ENCODE measurements at regions not wholly inside any gene's neighbourhood (a gene's known extent, or its start where the extent isn't known, plus 50 kb on each side); places are given as distances from the start of the nearest gene placed in this dataset.

DNA sequence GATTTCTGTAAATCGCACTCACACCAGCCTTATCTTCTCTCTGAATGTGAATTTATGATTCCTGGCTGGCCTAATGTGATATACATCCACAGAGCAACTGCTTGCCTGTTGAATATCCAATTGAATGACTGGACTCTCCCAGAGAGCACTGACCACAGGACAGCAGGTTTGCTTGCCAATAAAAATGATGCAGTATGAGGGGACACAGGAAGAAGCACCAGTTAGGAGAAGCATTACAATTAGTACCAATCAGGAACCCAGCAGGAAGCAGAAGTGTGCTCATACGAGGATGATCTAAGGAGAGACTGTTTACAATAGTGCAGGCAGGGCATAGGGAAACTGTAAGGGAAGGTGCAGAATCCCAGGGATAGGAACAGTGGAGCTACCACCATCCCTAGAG is 127.2 kb upstream of the ZNF366 start:
- CTCF ChIA-PET = no interaction called here
- peaks cover 2 to 31% (median 15%) of the 10 kb centered on the region in 5 donors for H3K27me3 Mint-ChIP-seq
- Histone ChIP-seq H3K27me3 (ENCODE audit: control insufficient read depth in 2 of 2, insufficient read depth in 2 of 2, low read length in 2 of 2) (no peaks in the 10 kb centered on the region), H3K4me3 (ENCODE audit: low read length) (no peak overlapping the region), H3K9me3 (ENCODE audit: control insufficient read depth in 2 of 3, low read length in 3 of 3) (no peaks in the 10 kb centered on the region), H3K36me3 (ENCODE audit: control insufficient read depth in 2 of 3, insufficient read depth in 3 of 3, low read length in 3 of 3) (no peaks in the 10 kb centered on the region), H3K4me1 (ENCODE audit: control insufficient read depth in 2 of 2, insufficient read depth in 2 of 2, low read length in 2 of 2) (no peaks in the 10 kb centered on the region), H3K27ac (ENCODE audit: low read depth, low read length) (no peak overlapping the region)
- H3K9me3 Mint-ChIP-seq = peaks cover 0 to 1% (median 0%) of the 10 kb centered on the region in 11 donors
- intact Hi-C loops (cut with micrococcal nuclease) = no loop called here
- H3K4me3 Mint-ChIP-seq = no peak overlapping the region
- no peaks in the 10 kb centered on the region for H3K36me3 Mint-ChIP-seq
- H3K27ac Mint-ChIP-seq = no peak overlapping the region
- H3K4me1 Mint-ChIP-seq = no peaks in the 10 kb centered on the region
- DNase-seq (no peak), ATAC-seq (no peak)
- POLR2A ChIA-PET = no interaction called here

DNA sequence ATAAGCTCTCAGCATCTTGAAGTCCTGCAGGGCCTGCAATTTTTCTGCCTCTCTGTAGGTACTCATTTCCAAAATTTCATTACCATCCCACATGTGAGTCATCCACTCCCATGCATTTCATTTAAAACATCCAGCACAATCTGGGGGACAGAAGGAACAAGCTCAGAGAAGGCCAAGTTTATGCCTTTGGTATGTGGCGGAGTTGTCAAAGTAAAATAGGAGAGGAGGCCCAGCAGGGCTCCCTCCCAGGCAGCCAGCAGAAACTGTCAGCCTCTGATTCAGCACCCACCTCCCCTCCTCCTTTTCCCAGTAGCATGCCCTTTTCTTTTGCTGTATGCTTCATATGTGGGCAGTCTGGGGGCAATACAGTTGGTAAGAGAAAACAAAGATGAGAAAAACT is 126.4 kb upstream of the ZNF366 start:
- Histone ChIP-seq H3K27me3 (ENCODE audit: control insufficient read depth in 2 of 2, insufficient read depth in 2 of 2, low read length in 2 of 2) (no peaks in the 10 kb centered on the region), H3K27ac (ENCODE audit: low read depth, low read length) (no peak overlapping the region), H3K9me3 (ENCODE audit: control insufficient read depth in 2 of 3, low read length in 3 of 3) (no peaks in the 10 kb centered on the region), H3K36me3 (ENCODE audit: control insufficient read depth in 2 of 3, insufficient read depth in 3 of 3, low read length in 3 of 3) (no peaks in the 10 kb centered on the region), H3K4me3 (ENCODE audit: low read length) (no peak overlapping the region), H3K4me1 (ENCODE audit: control insufficient read depth in 2 of 2, insufficient read depth in 2 of 2, low read length in 2 of 2) (no peaks in the 10 kb centered on the region)
- H3K4me1 Mint-ChIP-seq = peaks cover 0 to 3% (median 0%) of the 10 kb centered on the region in 7 donors
- CTCF ChIA-PET = no interaction called here
- ATAC-seq (no peak), DNase-seq (no peak)
- POLR2A ChIA-PET = no interaction called here
- H3K27me3 Mint-ChIP-seq = peaks cover 5 to 29% (median 15%) of the 10 kb centered on the region in 5 donors
- intact Hi-C loops (cut with micrococcal nuclease) = no loop called here
- no peak overlapping the region for H3K27ac Mint-ChIP-seq
- H3K36me3 Mint-ChIP-seq = no peaks in the 10 kb centered on the region
- H3K9me3 Mint-ChIP-seq = peaks cover 0 to 1% (median 0%) of the 10 kb centered on the region in 11 donors
- no peak overlapping the region for H3K4me3 Mint-ChIP-seq

- H3K36me3 ChIP-seq (ENCODE audit: control insufficient read depth in 2 of 3, insufficient read depth in 3 of 3, low read length in 3 of 3) = no peaks in the 10 kb centered on the region
- H3K4me3 ChIP-seq (ENCODE audit: low read length) = no peak overlapping the region
- intact Hi-C loops (cut with micrococcal nuclease) = no loop called here
- Mint-ChIP-seq H3K36me3 (no peaks in the 10 kb centered on the region), H3K27me3 (peaks cover 5 to 29% (median 15%) of the 10 kb centered on the region in 5 donors), H3K4me3 (no peak overlapping the region), H3K27ac (no peak overlapping the region), H3K9me3 (peaks cover 0 to 1% (median 0%) of the 10 kb centered on the region in 11 donors), H3K4me1 (peaks cover 0 to 3% (median 0%) of the 10 kb centered on the region in 7 donors)
- POLR2A ChIA-PET = no interaction called here
- no peak overlapping the region for H3K27ac ChIP-seq (ENCODE audit: low read depth, low read length)
- ATAC-seq (no peak), DNase-seq (no peak)
- no peaks in the 10 kb centered on the region for H3K4me1 ChIP-seq (ENCODE audit: control insufficient read depth in 2 of 2, insufficient read depth in 2 of 2, low read length in 2 of 2)
- CTCF ChIA-PET = no interaction called here
- no peaks in the 10 kb centered on the region for H3K9me3 ChIP-seq (ENCODE audit: control insufficient read depth in 2 of 3, low read length in 3 of 3)
- H3K27me3 ChIP-seq (ENCODE audit: control insufficient read depth in 2 of 2, insufficient read depth in 2 of 2, low read length in 2 of 2) = no peaks in the 10 kb centered on the region
These were observed 125.8 kb upstream of the ZNF366 start for GRCh38 chr5:72633041-72633445.

- Mint-ChIP-seq H3K4me1 (peaks cover 0 to 3% (median 0%) of the 10 kb centered on the region in 7 donors), H3K4me3 (no peak overlapping the region), H3K27me3 (peaks cover 9 to 31% (median 15%) of the 10 kb centered on the region in 5 donors), H3K36me3 (no peaks in the 10 kb centered on the region), H3K9me3 (no peaks in the 10 kb centered on the region), H3K27ac (no peak overlapping the region)
- Histone ChIP-seq H3K27me3 (ENCODE audit: control insufficient read depth in 2 of 2, insufficient read depth in 2 of 2, low read length in 2 of 2) (no peaks in the 10 kb centered on the region), H3K4me1 (ENCODE audit: control insufficient read depth in 2 of 2, insufficient read depth in 2 of 2, low read length in 2 of 2) (no peaks in the 10 kb centered on the region), H3K27ac (ENCODE audit: low read depth, low read length) (no peak overlapping the region), H3K4me3 (ENCODE audit: low read length) (no peak overlapping the region), H3K9me3 (ENCODE audit: control insufficient read depth in 2 of 3, low read length in 3 of 3) (no peaks in the 10 kb centered on the region), H3K36me3 (ENCODE audit: control insufficient read depth in 2 of 3, insufficient read depth in 3 of 3, low read length in 3 of 3) (no peaks in the 10 kb centered on the region)
- intact Hi-C loops (cut with micrococcal nuclease) = no loop called here
- ChIA-PET CTCF (no interaction called here), POLR2A (no interaction called here)
- no peak for ATAC-seq
- DNase-seq = no peak
These were observed 123.5 kb upstream of the ZNF366 start for GRCh38 chr5:72630721-72631120.

GRCh38 chr5:72630081-72630480 is 122.9 kb upstream of the ZNF366 start:
- H3K9me3 ChIP-seq (ENCODE audit: control insufficient read depth in 2 of 3, low read length in 3 of 3) = no peaks in the 10 kb centered on the region
- no peaks in the 10 kb centered on the region for H3K9me3 Mint-ChIP-seq
- intact Hi-C loops (cut with micrococcal nuclease) = no loop called here
- H3K4me1 ChIP-seq (ENCODE audit: control insufficient read depth in 2 of 2, insufficient read depth in 2 of 2, low read length in 2 of 2) = no peaks in the 10 kb centered on the region
- H3K4me3 Mint-ChIP-seq = no peak overlapping the region
- CTCF ChIA-PET = no interaction called here
- DNase-seq (no peak), ATAC-seq (no peak)
- peaks cover 0 to 3% (median 0%) of the 10 kb centered on the region in 7 donors for H3K4me1 Mint-ChIP-seq
- H3K4me3 ChIP-seq (ENCODE audit: low read length) = no peak overlapping the region
- POLR2A ChIA-PET = no interaction called here
- peaks cover 9 to 31% (median 16%) of the 10 kb centered on the region in 5 donors for H3K27me3 Mint-ChIP-seq
- no peak overlapping the region for H3K27ac Mint-ChIP-seq
- no peaks in the 10 kb centered on the region for H3K27me3 ChIP-seq (ENCODE audit: control insufficient read depth in 2 of 2, insufficient read depth in 2 of 2, low read length in 2 of 2)
- H3K27ac ChIP-seq (ENCODE audit: low read depth, low read length) = no peak overlapping the region
- H3K36me3 ChIP-seq (ENCODE audit: control insufficient read depth in 2 of 3, insufficient read depth in 3 of 3, low read length in 3 of 3) = no peaks in the 10 kb centered on the region
- H3K36me3 Mint-ChIP-seq = no peaks in the 10 kb centered on the region

GRCh38 chr5:72628771-72629371 is 121.7 kb upstream of the ZNF366 start:
- DNase-seq (no peak), ATAC-seq (no peak)
- H3K27ac ChIP-seq (ENCODE audit: low read depth, low read length) = no peak overlapping the region
- no peak overlapping the region for H3K4me3 ChIP-seq (ENCODE audit: low read length)
- Mint-ChIP-seq H3K27me3 (peaks cover 15 to 26% (median 23%) of the 10 kb centered on the region in 5 donors), H3K36me3 (no peaks in the 10 kb centered on the region), H3K9me3 (no peaks in the 10 kb centered on the region), H3K4me3 (no peak overlapping the region), H3K4me1 (peaks cover 0 to 3% (median 0%) of the 10 kb centered on the region in 7 donors), H3K27ac (no peak overlapping the region)
- ChIA-PET CTCF (no interaction called here), POLR2A (no interaction called here)
- H3K4me1 ChIP-seq (ENCODE audit: control insufficient read depth in 2 of 2, insufficient read depth in 2 of 2, low read length in 2 of 2) = no peaks in the 10 kb centered on the region
- H3K27me3 ChIP-seq (ENCODE audit: control insufficient read depth in 2 of 2, insufficient read depth in 2 of 2, low read length in 2 of 2) = no peaks in the 10 kb centered on the region
- intact Hi-C loops (cut with micrococcal nuclease) = no loop called here
- H3K36me3 ChIP-seq (ENCODE audit: control insufficient read depth in 2 of 3, insufficient read depth in 3 of 3, low read length in 3 of 3) = no peaks in the 10 kb centered on the region
- no peaks in the 10 kb centered on the region for H3K9me3 ChIP-seq (ENCODE audit: control insufficient read depth in 2 of 3, low read length in 3 of 3)

- no peak for ATAC-seq
- CTCF ChIA-PET = no interaction called here
- H3K36me3 Mint-ChIP-seq = no peaks in the 10 kb centered on the region
These were observed 118.1 kb upstream of the ZNF366 start for GRCh38 chr5:72625332-72625731.

More at GRCh38 chr5:72625332-72625731, 118.1 kb upstream of the ZNF366 start:
- no peak for DNase-seq
- no peak overlapping the region for H3K4me3 Mint-ChIP-seq
- Histone ChIP-seq H3K9me3 (ENCODE audit: control insufficient read depth in 2 of 3, low read length in 3 of 3) (no peaks in the 10 kb centered on the region), H3K36me3 (ENCODE audit: control insufficient read depth in 2 of 3, insufficient read depth in 3 of 3, low read length in 3 of 3) (no peaks in the 10 kb centered on the region), H3K27ac (ENCODE audit: low read depth, low read length) (no peak overlapping the region), H3K27me3 (ENCODE audit: control insufficient read depth in 2 of 2, insufficient read depth in 2 of 2, low read length in 2 of 2) (no peaks in the 10 kb centered on the region), H3K4me3 (ENCODE audit: low read length) (no peak overlapping the region), H3K4me1 (ENCODE audit: control insufficient read depth in 2 of 2, insufficient read depth in 2 of 2, low read length in 2 of 2) (no peaks in the 10 kb centered on the region)
- intact Hi-C loops (cut with micrococcal nuclease) = no loop called here
- POLR2A ChIA-PET = no interaction called here
- no peak overlapping the region for H3K27ac Mint-ChIP-seq
- H3K27me3 Mint-ChIP-seq = peaks cover 19 to 25% (median 21%) of the 10 kb centered on the region in 5 donors
- peaks cover 0 to 3% (median 0%) of the 10 kb centered on the region in 7 donors for H3K4me1 Mint-ChIP-seq
- H3K9me3 Mint-ChIP-seq = no peaks in the 10 kb centered on the region
